ENCODE measurements at regions not wholly inside any gene's neighbourhood (a gene's known extent, or its start where the extent isn't known, plus 50 kb on each side); places are given as distances from the start of the nearest gene placed in this dataset.

- Histone ChIP-seq H3K4me3 (ENCODE audit: low read length) (no peak overlapping the region), H3K9ac (ENCODE audit: low read length) (no peak overlapping the region), H3K27ac (ENCODE audit: low read length) (no peak overlapping the region), H3K27me3 (ENCODE audit: low read length) (no peaks in the 10 kb centered on the region), H3K9me3 (ENCODE audit: low read length) (no peaks in the 10 kb centered on the region), H3K9me2 (replicated peaks; ENCODE audit: insufficient read depth, low read length) (no peaks in the 10 kb centered on the region), H2AFZ (ENCODE audit: low read length) (no peak overlapping the region), H3K36me3 (ENCODE audit: insufficient read depth, low read length) (no peaks in the 10 kb centered on the region), H4K20me1 (ENCODE audit: insufficient read depth, low read depth, low read length) (no peaks in the 10 kb centered on the region), H3K4me2 (ENCODE audit: low read depth, low read length, poor library complexity, severe bottlenecking) (no peak overlapping the region), H3K4me1 (ENCODE audit: low read length) (peaks cover 24% of the 10 kb centered on the region), H3K79me2 (ENCODE audit: low read length) (no peaks in the 10 kb centered on the region)
- DNase-seq: peak; percentile 72
These were observed 71.0 kb upstream of the ATF7IP2 start for GRCh38 chr16:10314811-10315210.

- H3K9ac ChIP-seq (ENCODE audit: low read length): no peak overlapping the region
- no peak for DNase-seq
- no peak overlapping the region for H3K4me2 ChIP-seq (ENCODE audit: low read depth, low read length, poor library complexity, severe bottlenecking)
- H3K9me2 ChIP-seq (replicated peaks; ENCODE audit: insufficient read depth, low read length): no peaks in the 10 kb centered on the region
- no peaks in the 10 kb centered on the region for H3K9me3 ChIP-seq (ENCODE audit: low read length)
- no peaks in the 10 kb centered on the region for H3K79me2 ChIP-seq (ENCODE audit: low read length)
- no peak overlapping the region for H3K4me3 ChIP-seq (ENCODE audit: low read length)
- H3K36me3 ChIP-seq (ENCODE audit: insufficient read depth, low read length): no peaks in the 10 kb centered on the region
- no peaks in the 10 kb centered on the region for H3K27me3 ChIP-seq (ENCODE audit: low read length)
- no peaks in the 10 kb centered on the region for H4K20me1 ChIP-seq (ENCODE audit: insufficient read depth, low read depth, low read length)
- no peak overlapping the region for H2AFZ ChIP-seq (ENCODE audit: low read length)
- H3K4me1 ChIP-seq (ENCODE audit: low read length): peaks cover 23% of the 10 kb centered on the region
- H3K27ac ChIP-seq (ENCODE audit: low read length): no peak overlapping the region
These were observed 68.3 kb upstream of the ATF7IP2 start for GRCh38 chr16:10317425-10318001.

DNA sequence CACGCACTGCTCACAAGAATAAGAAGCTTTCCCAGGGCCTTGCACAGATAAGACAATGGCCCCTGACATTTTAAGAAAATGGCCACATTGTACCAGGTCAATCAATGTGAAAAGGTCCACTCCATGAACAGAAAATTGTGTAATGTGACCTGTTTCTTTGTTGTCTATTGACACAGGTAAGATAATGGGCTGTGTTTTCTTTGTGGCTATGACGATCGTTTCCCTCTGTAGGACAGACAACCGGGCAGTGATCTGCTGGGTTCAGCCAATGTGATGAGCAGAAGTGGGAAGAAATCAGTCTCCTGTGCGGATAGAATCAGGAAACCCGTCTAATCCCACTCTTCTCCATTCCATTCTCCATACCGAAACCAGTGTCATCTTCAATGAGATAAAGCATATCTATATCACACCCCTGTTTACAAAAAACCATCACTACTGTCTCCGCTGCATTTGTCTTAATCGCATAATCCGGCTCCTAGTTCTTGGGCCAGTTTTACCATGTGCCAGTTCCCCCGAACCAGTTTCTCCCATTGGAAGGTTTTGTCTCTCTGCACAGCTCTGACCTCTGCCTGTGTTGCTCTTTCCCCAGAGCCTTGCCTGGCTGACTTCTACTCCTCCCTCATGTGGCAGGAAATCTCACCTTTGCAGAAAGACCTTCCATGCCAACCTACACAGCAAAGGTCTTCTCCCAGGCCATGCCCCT lies 66.9 kb upstream of the ATF7IP2 start:
- Histone ChIP-seq H3K4me2 (ENCODE audit: low read depth, low read length, poor library complexity, severe bottlenecking) (no peak overlapping the region), H3K36me3 (ENCODE audit: insufficient read depth, low read length) (no peaks in the 10 kb centered on the region), H2AFZ (ENCODE audit: low read length) (peak overlapping the region; percentile 48), H3K4me3 (ENCODE audit: low read length) (no peak overlapping the region), H4K20me1 (ENCODE audit: insufficient read depth, low read depth, low read length) (no peaks in the 10 kb centered on the region), H3K9me3 (ENCODE audit: low read length) (no peaks in the 10 kb centered on the region), H3K79me2 (ENCODE audit: low read length) (no peaks in the 10 kb centered on the region), H3K9ac (ENCODE audit: low read length) (no peak overlapping the region), H3K27ac (ENCODE audit: low read length) (0 out of 2 replicates have a peak overlapping the region, but pooled peaks have one; percentile 35), H3K9me2 (replicated peaks; ENCODE audit: insufficient read depth, low read length) (no peaks in the 10 kb centered on the region), H3K27me3 (ENCODE audit: low read length) (no peaks in the 10 kb centered on the region), H3K4me1 (ENCODE audit: low read length) (peaks cover 11% of the 10 kb centered on the region)
- no peak for DNase-seq

GRCh38 chr16:10321407-10322387 lies 64.2 kb upstream of the ATF7IP2 start:
- H4K20me1 ChIP-seq (ENCODE audit: insufficient read depth, low read depth, low read length): no peaks in the 10 kb centered on the region
- no peak overlapping the region for H3K27ac ChIP-seq (ENCODE audit: low read length)
- H2AFZ ChIP-seq (ENCODE audit: low read length): no peak overlapping the region
- H3K4me1 ChIP-seq (ENCODE audit: low read length): no peaks in the 10 kb centered on the region
- H3K9me3 ChIP-seq (ENCODE audit: low read length): no peaks in the 10 kb centered on the region
- H3K27me3 ChIP-seq (ENCODE audit: low read length): no peaks in the 10 kb centered on the region
- no peak overlapping the region for H3K4me2 ChIP-seq (ENCODE audit: low read depth, low read length, poor library complexity, severe bottlenecking)
- no peak overlapping the region for H3K4me3 ChIP-seq (ENCODE audit: low read length)
- H3K79me2 ChIP-seq (ENCODE audit: low read length): no peaks in the 10 kb centered on the region
- H3K36me3 ChIP-seq (ENCODE audit: insufficient read depth, low read length): no peaks in the 10 kb centered on the region
- no peak for DNase-seq
- no peak overlapping the region for H3K9ac ChIP-seq (ENCODE audit: low read length)
- H3K9me2 ChIP-seq (replicated peaks; ENCODE audit: insufficient read depth, low read length): no peaks in the 10 kb centered on the region

DNA sequence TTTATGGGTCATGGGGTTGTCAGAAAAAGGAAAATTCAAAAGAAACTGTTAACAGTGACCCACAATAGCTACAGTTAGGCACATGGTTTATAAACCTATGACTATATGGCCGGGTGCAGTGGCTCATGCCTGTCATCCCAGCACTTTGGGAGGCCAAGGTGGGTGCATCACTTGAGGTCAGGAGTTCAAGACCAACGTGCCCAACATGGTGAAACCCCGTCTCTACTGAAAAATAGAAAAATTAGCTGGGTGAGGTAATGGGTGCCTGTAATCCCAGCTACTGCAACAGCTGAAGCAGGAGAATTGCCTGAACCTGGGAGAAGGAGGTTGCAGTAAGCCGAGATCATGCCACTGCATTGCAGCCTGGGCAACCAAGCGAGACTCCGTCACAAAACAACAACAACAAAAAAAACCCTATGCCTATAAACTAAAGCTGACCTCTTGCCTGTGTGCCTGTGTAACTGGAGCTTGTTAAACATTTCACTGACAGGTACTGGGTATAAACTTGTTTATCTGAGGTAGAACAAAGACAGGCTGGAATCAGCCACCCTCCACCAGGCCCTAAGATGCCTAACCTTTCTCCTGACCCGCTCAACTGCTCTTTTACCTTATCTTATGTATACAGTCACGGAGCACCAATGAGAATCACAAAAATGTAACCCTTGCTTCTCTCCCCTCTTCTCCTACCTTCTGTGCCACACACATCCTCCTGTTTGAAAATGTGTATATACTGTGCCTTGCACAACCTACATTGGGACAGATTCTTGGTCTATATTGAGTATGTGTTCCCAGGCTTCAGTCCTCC lies 62.9 kb upstream of the ATF7IP2 start:
- Histone ChIP-seq H2AFZ (ENCODE audit: low read length) (no peak overlapping the region), H3K27ac (ENCODE audit: low read length) (no peak overlapping the region), H3K36me3 (ENCODE audit: insufficient read depth, low read length) (no peaks in the 10 kb centered on the region), H3K4me3 (ENCODE audit: low read length) (no peak overlapping the region), H3K27me3 (ENCODE audit: low read length) (no peaks in the 10 kb centered on the region), H3K79me2 (ENCODE audit: low read length) (no peaks in the 10 kb centered on the region), H3K4me2 (ENCODE audit: low read depth, low read length, poor library complexity, severe bottlenecking) (no peak overlapping the region), H3K9me3 (ENCODE audit: low read length) (no peaks in the 10 kb centered on the region), H3K4me1 (ENCODE audit: low read length) (no peaks in the 10 kb centered on the region), H4K20me1 (ENCODE audit: insufficient read depth, low read depth, low read length) (no peaks in the 10 kb centered on the region), H3K9me2 (replicated peaks; ENCODE audit: insufficient read depth, low read length) (no peaks in the 10 kb centered on the region), H3K9ac (ENCODE audit: low read length) (no peak overlapping the region)
- no peak for DNase-seq

DNA sequence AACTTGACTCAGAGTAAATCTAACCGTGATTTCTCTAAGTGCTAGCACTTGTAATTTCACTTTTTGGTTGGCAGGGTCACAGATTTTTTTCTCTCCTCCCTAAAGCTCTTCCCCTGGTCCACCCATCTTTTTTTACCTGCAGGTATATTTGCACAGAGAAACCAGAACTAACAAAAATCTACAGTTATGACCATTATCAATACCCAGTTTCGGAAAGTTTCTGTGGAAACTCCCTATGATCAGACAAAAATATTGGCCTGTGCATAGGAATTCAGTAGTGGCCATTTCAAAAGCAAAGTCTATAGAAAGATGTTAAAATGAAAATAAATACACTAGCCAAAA lies 62.4 kb upstream of the ATF7IP2 start:
- no peaks in the 10 kb centered on the region for H3K4me1 ChIP-seq (ENCODE audit: low read length)
- DNase-seq: no peak
- no peaks in the 10 kb centered on the region for H4K20me1 ChIP-seq (ENCODE audit: insufficient read depth, low read depth, low read length)
- no peaks in the 10 kb centered on the region for H3K36me3 ChIP-seq (ENCODE audit: insufficient read depth, low read length)
- H3K9me3 ChIP-seq (ENCODE audit: low read length): no peaks in the 10 kb centered on the region
- no peak overlapping the region for H3K9ac ChIP-seq (ENCODE audit: low read length)
- H3K79me2 ChIP-seq (ENCODE audit: low read length): no peaks in the 10 kb centered on the region
- no peak overlapping the region for H3K4me3 ChIP-seq (ENCODE audit: low read length)
- no peak overlapping the region for H3K27ac ChIP-seq (ENCODE audit: low read length)
- no peak overlapping the region for H3K4me2 ChIP-seq (ENCODE audit: low read depth, low read length, poor library complexity, severe bottlenecking)
- H3K9me2 ChIP-seq (replicated peaks; ENCODE audit: insufficient read depth, low read length): no peaks in the 10 kb centered on the region
- no peaks in the 10 kb centered on the region for H3K27me3 ChIP-seq (ENCODE audit: low read length)
- H2AFZ ChIP-seq (ENCODE audit: low read length): no peak overlapping the region

GRCh38 chr16:10324210-10324609 lies 61.7 kb upstream of the ATF7IP2 start:
- no peak overlapping the region for H2AFZ ChIP-seq (ENCODE audit: low read length)
- DNase-seq: no peak
- no peak overlapping the region for H3K27ac ChIP-seq (ENCODE audit: low read length)
- H3K79me2 ChIP-seq (ENCODE audit: low read length): no peaks in the 10 kb centered on the region
- H3K4me1 ChIP-seq (ENCODE audit: low read length): 0 out of 2 replicates have a peak, but pooled peaks cover under 1% of the 10 kb centered on the region
- H3K36me3 ChIP-seq (ENCODE audit: insufficient read depth, low read length): no peaks in the 10 kb centered on the region
- H3K9me2 ChIP-seq (replicated peaks; ENCODE audit: insufficient read depth, low read length): no peaks in the 10 kb centered on the region
- H3K4me3 ChIP-seq (ENCODE audit: low read length): no peak overlapping the region
- H3K9ac ChIP-seq (ENCODE audit: low read length): no peak overlapping the region
- no peaks in the 10 kb centered on the region for H4K20me1 ChIP-seq (ENCODE audit: insufficient read depth, low read depth, low read length)
- H3K27me3 ChIP-seq (ENCODE audit: low read length): no peaks in the 10 kb centered on the region
- H3K4me2 ChIP-seq (ENCODE audit: low read depth, low read length, poor library complexity, severe bottlenecking): no peak overlapping the region
- no peaks in the 10 kb centered on the region for H3K9me3 ChIP-seq (ENCODE audit: low read length)
